GM12875 (cell line): ENCODE measurements at regions not wholly inside any gene's neighbourhood (a gene's known extent, or its start where the extent isn't known, plus 50 kb on each side); places are given as distances from the start of the nearest gene placed in this dataset.

Experiments
- H3K4me3 ChIP-seq: one replicate; pipeline ENCODE4 v1.5.1; 2011; ENCODE audit warnings: low read depth, low read length, control low read depth
- CTCF ChIP-seq: IDR thresholded peaks from 2 replicates; pipeline ENCODE4 v1.5.1; 2011; ENCODE audit warnings: low read depth, mild to moderate bottlenecking, control low read depth, inconsistent platforms, low read length, moderate library complexity, borderline replicate concordance; ENCODE audit not compliant: insufficient read depth

DNA sequence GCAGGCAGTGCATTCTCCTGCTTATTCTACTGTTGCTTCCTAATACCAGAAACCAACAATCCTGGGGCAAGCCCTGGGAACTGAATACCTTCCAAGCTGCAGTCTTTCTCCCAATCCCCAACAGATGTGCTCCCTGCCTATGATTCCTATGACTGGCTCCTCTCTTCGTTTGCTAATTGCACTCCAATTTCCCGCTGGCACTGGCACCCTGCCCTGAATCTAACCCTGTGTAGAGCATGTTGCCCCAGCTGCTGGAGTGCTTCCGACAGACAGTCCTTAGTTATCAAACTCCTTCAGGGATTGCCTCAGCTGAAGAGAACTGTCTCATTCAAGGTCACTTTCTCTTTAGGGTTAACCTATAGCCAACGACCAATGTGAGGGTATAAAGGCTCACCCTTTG lies 214.1 kb downstream of the NECTIN3 start:
- TF ChIP-seq CTCF = no peak
- no peak overlapping the region for H3K4me3 ChIP-seq

DNA sequence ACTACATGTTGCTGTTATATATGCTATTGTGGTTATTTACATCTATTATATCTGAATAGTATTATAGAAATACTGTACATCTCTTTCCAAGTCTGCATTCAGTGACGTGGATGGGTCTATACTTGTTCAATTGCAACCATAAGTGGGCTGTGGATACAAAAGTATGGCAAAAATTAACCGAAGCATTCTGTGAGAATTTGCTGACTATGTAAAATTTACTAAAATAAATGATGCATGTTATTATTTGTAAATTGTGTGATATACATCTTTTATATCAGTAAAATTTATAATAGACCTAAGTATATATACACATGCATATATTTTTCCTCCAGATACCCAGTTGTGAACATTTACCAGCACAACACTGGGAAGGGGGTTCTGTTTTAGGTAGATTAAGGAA lies 215.1 kb downstream of the NECTIN3 start:
- no peak for TF ChIP-seq CTCF
- H3K4me3 ChIP-seq = no peak overlapping the region

DNA sequence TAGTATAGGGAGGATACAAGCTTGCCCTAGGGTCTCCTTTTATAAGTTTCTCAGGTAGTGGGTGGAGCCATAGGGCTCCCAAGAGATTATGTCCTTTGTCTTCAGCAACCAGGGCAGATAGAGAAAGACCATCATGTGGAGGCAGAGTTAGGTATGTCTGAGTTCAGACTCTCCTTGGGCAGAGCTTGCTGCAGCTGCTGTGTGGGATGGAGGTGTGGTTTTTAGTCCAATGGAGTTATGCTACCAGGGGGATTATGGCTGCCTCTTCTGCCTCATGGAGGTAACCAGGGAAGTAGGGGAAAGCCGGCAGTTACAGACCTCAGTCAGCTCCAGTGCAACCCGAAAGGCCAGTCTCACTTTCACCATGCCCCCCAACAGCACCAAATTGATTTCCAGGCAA lies 220.5 kb downstream of the NECTIN3 start:
- TF ChIP-seq CTCF = no peak
- H3K4me3 ChIP-seq = no peak overlapping the region

- no peak overlapping the region for H3K4me3 ChIP-seq
- no peak for TF ChIP-seq CTCF
Observed at GRCh38 chr3:111299192-111299615, 227.6 kb downstream of the NECTIN3 start.

- H3K4me3 ChIP-seq = no peak overlapping the region
- no peak for TF ChIP-seq CTCF
Observed at GRCh38 chr3:111301238-111301798, 229.7 kb downstream of the NECTIN3 start.

GRCh38 chr3:111302063-111302462 lies 230.4 kb downstream of the NECTIN3 start:
- H3K4me3 ChIP-seq = no peak overlapping the region
- TF ChIP-seq CTCF = no peak

GRCh38 chr3:111303760-111304159 lies 232.1 kb downstream of the NECTIN3 start:
- no peak for TF ChIP-seq CTCF
- H3K4me3 ChIP-seq = no peak overlapping the region
